Hematopoietic multipotent progenitor cell treated with erythropoietin and hydrocortisone succinate and interleukin-3 and kit ligand, for 8 days (in vitro differentiated cells): ENCODE measurements at regions not wholly inside any gene's neighbourhood (a gene's known extent, or its start where the extent isn't known, plus 50 kb on each side); places are given as distances from the start of the nearest gene placed in this dataset.

Experiments used
- DNase-seq: peaks from one replicate; pipeline ENCODE4 v3.0.0-alpha.2; 2015

- peak; percentile 33 for DNase-seq
Measured at GRCh38 chr4:14831416-14831815, 170.9 kb upstream of the CPEB2 start.

GRCh38 chr4:14833053-14833452 lies 169.2 kb upstream of the CPEB2 start:
- no peak for DNase-seq

GRCh38 chr4:14834382-14834781 lies 167.9 kb upstream of the CPEB2 start:
- DNase-seq, result no peak

- DNase-seq, result no peak
Measured at GRCh38 chr4:14835288-14835687, 167.0 kb upstream of the CPEB2 start.

- DNase-seq, result no peak
Measured at GRCh38 chr4:14835708-14836425, 166.4 kb upstream of the CPEB2 start.

- DNase-seq, result peak; percentile 20
Measured at GRCh38 chr4:14837860-14838259, 164.4 kb upstream of the CPEB2 start.

- DNase-seq, result no peak
Measured at GRCh38 chr4:14841801-14842768, 160.2 kb upstream of the CPEB2 start.

GRCh38 chr4:14842964-14843630 lies 159.2 kb upstream of the CPEB2 start:
- DNase-seq, result no peak

GRCh38 chr4:14844061-14844460 lies 158.2 kb upstream of the CPEB2 start:
- DNase-seq, result no peak

- DNase-seq, result no peak
Measured at GRCh38 chr4:14848229-14848628, 154.1 kb upstream of the CPEB2 start.

GRCh38 chr4:14850455-14851097 lies 151.7 kb upstream of the CPEB2 start:
- no peak for DNase-seq

GRCh38 chr4:14853176-14853943 lies 148.9 kb upstream of the CPEB2 start:
- no peak for DNase-seq

- DNase-seq, result no peak
Measured at GRCh38 chr4:14855719-14856061, 146.6 kb upstream of the CPEB2 start.

- DNase-seq, result peak; percentile 74
Measured at GRCh38 chr4:14856062-14856933, 146.0 kb upstream of the CPEB2 start.

- no peak for DNase-seq
Measured at GRCh38 chr4:14856934-14857235, 145.4 kb upstream of the CPEB2 start.

GRCh38 chr4:14857475-14857874 lies 144.8 kb upstream of the CPEB2 start:
- DNase-seq, result no peak

- DNase-seq, result no peak
Measured at GRCh38 chr4:14857981-14858380, 144.3 kb upstream of the CPEB2 start.

GRCh38 chr4:14862891-14863290 lies 139.4 kb upstream of the CPEB2 start:
- no peak for DNase-seq

GRCh38 chr4:14863418-14864364 lies 138.6 kb upstream of the CPEB2 start:
- no peak for DNase-seq

- peak; percentile 76 for DNase-seq
Measured at GRCh38 chr4:14864365-14865030, 137.8 kb upstream of the CPEB2 start.
